ENCODE measurements at regions not wholly inside any gene's neighbourhood (a gene's known extent, or its start where the extent isn't known, plus 50 kb on each side); places are given as distances from the start of the nearest gene placed in this dataset.

DNA sequence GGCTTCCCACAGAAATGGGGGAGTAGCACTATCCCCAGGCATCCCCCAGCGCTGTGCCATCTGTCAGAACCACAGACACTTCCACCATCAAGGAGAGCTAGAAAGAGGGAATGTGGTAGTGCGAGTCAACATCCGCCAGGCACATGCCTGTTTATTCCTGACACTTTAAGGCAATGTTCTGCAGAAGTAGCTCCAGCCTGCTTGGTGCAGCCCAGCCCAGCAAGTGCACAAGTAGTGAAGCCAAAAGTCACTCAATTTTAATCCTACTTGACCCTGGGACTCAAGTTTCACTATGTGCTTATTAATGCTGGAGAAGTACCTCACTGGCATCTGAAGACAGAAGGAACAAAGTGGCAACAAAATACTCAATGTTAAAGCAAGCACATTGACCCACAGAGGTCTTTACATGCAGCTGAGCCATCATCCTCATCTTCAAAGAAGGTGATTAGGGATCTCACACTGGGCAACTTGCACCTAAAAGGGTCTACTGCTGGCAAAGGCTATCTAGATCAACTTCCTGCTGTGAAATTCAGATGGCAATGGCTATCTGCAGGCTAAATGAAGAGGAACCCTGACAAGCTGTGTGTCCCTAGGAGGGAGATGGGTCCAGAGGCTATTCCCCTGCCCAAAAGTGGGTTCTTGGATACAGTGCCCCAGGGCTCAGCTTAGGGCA is 61.4 kb upstream of the CLDN18 start:
- no peak for TF ChIP-seq EZH2 (IDR thresholded peaks at IDR 0.05; ENCODE audit: low read depth, low read length, severe bottlenecking)
- TF ChIP-seq, protein P1, sequence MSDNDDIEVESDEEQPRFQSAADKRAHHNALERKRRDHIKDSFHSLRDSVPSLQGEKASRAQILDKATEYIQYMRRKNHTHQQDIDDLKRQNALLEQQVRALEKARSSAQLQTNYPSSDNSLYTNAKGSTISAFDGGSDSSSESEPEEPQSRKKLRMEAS (IDR thresholded peaks at IDR 0.05) = no peak
- no peak for TF ChIP-seq POLR2A (IDR thresholded peaks at IDR 0.05; ENCODE audit: control extremely low read depth in 1 of 2, low read depth in 2 of 2, low read length in 2 of 2)

Measured in H1 (cell line).